ENCODE measurements at regions not wholly inside any gene's neighbourhood (a gene's known extent, or its start where the extent isn't known, plus 50 kb on each side); places are given as distances from the start of the nearest gene placed in this dataset.
A peak's percentile ranks its signal among the peaks of the same experiment; 100 is the strongest.

DNA sequence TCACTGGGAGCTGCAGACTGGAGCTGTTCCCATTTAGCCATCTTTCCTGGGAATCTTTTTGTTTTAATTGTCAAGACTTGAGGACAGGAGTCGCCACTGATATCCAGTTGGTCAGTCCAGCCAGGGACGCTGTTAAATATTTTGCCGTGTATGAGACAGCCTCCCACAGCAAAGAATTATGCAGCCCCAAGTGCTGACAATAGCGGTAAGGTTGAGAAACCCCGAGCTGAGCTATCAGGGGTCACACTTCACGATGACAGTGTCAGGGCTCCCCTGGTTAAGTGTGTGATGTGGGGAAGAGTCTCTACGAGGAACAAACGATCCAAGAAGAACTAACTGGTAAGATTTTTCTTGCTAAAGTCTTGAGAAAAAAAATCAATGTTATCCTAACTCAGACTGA, 372.0 kb upstream of the MPDZ start:
- no peak for DNase-seq (ENCODE audit: low read depth)

DNA sequence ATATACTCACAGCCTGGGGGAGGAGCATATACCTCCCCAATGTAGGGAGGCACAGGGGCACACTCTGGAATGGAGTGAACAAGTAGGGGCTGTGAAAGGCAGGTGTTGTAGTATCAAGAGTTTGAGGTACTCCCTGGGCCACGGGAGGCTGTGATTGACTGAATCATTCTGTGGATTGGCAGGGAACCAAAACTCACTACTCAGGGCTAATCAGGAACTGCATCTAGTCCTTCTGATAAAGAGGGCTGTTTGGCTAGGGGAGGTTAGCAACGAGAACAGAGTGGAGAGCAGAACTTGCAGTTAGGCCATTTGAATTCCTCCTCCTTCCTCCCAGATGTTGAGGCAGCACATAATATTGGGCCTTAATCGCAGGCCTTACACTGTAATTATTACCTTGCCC, 369.2 kb upstream of the MPDZ start:
- peak; percentile 26 for DNase-seq (ENCODE audit: low read depth)

DNA sequence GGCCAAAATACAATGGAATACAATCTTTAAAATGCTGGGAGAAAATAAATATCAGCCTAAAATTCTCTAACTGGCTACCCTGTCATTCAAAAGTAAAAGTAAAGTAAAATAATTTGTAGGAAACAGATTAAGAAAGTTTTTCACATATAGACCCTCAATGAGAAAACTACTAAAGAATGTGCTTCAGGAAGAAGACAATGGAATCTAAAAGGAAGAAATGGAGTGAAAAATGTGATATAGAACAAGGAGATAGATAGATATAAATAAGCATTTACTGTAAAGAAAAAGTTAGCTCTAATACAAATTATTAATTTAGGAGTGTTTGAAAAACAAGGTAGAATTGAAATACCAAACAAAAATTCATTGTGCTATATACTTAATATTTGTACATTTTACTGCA, 368.6 kb upstream of the MPDZ start:
- DNase-seq (ENCODE audit: low read depth) = no peak

DNA sequence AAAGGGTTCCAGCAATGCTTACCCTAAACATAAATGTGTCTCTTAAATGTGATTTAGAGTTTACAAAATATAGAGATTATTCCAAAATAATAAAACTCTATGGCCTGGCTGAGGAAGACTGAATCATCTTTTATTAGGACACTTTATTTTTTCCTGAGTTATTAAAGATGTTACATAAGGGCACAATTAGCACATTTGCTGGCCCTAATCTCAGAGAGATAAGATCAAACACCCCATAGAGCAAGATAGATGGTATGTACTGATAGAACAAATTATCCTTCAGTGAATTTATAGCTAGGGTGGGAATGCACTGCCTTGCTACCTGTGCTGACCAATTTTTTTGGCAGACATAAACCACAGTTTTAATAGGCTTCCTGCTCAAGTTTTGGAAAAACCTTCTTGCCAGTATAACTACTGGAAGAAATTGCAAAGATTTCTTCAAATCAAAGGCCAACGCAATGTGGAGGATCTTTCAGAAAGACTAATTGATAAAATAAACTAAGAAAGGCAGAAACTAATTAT, 367.1 kb upstream of the MPDZ start:
- no peak for DNase-seq (ENCODE audit: low read depth)

DNA sequence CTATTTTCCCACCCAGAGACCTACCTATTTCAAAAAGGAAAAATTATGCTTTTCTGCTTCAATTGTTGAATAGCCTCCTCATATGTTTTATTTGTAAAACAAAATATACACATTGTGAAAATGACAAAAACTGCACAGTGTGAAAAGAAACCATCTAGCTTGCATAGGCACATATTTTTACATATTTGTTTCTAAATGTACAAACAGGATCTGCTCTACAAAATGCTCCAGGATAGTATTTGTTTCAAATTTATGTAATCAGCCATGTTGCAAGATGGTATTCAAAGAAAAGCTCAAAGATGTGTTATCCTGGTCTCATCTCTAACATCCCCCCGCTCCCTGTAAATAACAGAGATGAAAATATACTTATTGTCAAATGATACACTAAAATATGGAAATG, 366.1 kb upstream of the MPDZ start:
- no peak for DNase-seq (ENCODE audit: low read depth)

DNA sequence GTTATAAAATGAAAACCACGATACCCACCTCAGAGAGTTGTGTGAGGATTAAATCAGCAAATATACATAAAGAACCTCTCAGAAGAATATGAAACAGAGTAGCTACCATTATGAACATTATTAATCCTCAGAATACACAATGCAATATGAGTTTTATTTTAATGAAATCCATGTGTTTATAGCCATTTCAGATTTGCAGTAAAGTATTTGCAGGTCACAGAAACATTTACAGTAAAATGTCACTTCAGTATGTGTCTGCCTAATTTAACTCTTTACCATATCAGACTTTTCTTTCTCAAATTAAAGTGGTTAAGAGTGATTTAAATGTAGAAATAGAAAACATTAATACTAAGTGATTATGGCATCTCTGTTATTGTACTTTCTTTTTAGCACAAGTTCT, 365.2 kb upstream of the MPDZ start:
- DNase-seq (ENCODE audit: low read depth) = no peak

DNA sequence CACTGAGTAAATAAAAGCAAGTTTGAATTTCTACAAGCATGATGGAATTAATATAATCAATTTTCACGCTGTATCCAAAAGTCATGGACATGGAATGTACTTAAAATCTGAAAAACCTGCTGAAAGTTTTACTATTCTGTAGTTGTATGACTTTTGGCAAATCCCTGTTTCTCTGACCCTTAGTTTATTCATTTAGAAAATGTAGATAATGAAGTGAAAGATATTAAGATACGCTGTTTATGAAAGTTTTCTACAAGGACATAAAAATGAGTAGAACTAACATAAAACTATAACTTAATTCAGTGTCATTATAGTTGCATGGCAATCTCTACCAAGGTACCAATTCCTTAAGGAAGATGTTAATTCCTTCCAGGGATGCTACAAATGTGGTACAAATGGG, 363.2 kb upstream of the MPDZ start:
- no peak for DNase-seq (ENCODE audit: low read depth)

DNA sequence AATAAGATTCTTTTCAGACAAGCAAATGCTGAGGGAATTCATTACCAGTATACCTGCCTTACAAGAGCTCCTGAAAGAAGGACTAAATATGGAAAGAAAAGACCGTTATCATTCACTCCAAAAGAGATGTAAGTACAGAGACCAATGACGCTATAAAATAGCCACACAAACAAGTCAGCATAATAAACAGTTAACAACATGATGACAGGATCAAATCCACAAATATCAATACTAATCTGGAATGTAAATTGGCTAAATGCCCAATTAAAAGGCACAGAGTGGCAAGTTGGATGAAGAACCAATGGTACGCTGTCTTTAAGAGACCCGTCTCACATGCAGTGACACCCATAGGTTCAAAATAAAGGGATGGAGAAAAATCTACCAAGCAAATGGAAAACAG, 349.6 kb upstream of the MPDZ start:
- DNase-seq (ENCODE audit: low read depth) = no peak

DNA sequence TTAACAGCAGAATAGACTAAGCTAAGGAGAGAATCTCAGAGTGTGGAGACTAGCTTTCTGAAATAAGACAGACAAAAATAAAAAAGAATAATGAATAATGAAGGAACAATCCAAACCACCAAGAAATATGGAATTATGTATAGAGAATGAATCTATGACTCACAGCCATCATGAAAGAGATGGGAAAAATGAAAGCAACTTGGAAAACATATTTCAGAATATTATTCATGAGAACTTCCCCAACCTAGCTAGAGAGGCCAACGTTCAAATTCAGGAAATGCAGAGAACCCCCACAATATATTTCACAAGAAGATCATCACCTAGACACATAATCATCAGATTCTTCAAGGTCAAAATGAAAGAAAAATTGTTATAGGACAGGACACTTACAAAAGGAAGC, 349.0 kb upstream of the MPDZ start:
- no peak for DNase-seq (ENCODE audit: low read depth)

DNA sequence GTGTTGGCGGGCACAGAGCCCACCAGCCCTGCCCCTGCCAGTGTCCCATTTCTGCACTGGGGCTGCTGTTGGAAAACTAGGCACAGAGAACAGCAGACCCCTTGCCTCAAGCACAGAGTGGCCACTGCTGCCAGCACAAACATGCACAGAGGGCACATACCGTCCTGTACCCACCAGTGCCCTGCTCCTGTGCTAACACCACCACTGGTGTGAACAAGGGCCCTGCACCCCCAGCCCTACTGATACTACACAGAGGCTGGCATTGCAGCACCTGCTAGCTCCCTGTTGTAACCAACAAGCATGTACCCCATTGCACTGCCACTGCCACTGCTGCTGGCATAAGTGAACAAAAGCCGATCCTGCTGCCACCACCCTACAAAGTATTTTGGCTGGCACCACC, 348.0 kb upstream of the MPDZ start:
- DNase-seq (ENCODE audit: low read depth) = no peak

DNA sequence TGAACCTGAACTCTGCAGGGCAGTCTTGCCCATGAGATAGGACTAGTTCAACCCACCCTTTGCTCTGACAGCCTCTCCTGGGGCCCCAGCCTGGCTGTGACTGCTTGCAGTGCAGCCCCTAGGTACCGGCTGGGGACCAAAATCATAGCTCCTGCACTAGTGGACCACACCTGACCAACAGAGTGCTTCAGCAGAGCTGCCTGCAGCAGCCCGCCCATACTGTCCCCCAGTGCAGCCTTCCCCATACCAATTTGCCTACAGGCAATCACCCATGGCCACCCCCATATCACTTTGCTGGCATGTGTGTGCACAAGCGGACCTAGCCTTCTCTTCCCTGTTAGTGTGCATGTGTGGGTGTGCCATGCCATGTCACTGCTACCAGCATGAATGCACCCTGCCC, 347.6 kb upstream of the MPDZ start:
- DNase-seq (ENCODE audit: low read depth) = no peak

DNA sequence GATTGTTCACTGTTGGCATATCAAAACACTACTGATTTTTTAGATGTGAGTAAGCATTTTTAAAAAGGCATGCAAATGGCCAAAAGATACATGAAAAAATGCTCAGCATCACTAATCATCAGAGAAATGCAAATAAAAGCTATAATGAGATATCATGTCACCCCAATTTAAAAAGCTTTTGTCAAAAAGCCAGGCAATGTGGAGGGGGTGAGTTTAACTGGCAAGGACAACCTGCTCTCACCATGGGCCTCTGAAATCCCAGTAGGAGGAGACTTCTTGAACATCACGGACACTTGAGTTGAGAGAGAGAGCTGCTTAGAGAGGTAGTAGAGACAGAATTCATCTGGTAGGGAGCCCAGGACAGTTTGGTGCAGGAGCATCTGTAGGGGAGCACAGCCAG, 347.1 kb upstream of the MPDZ start:
- no peak for DNase-seq (ENCODE audit: low read depth)

DNA sequence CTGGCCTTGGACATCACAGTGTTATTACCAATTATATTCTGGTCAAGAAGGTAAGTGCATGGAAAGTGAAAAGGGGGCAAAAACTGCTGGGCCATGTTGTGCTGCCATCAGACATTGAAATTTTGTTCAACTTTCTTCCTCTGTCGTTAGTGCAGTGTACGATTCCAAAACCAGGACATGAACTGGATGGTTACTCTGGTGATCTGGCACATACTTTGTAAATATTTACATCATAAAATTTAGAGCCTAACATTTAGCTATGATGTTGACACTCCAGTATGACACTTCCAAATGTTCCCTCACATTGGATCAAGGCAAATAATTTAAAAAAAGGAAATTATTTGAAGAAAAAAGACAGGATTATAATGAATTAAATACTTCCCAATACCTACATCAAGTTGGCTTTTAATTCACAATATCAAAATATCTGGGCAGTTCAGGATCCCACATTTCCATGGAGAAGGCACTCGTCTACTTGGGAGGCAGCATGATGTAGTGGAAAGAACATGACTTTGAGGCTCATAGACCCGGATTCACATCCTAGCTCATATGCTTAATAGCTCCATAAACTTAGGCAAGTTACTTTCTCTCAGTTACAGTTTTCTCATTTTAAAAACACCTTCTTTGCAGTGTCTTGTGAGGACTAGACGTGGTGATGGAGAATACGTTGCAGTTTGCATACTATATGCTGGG, 342.5 kb upstream of the MPDZ start:
- no peak for DNase-seq (ENCODE audit: low read depth)

DNA sequence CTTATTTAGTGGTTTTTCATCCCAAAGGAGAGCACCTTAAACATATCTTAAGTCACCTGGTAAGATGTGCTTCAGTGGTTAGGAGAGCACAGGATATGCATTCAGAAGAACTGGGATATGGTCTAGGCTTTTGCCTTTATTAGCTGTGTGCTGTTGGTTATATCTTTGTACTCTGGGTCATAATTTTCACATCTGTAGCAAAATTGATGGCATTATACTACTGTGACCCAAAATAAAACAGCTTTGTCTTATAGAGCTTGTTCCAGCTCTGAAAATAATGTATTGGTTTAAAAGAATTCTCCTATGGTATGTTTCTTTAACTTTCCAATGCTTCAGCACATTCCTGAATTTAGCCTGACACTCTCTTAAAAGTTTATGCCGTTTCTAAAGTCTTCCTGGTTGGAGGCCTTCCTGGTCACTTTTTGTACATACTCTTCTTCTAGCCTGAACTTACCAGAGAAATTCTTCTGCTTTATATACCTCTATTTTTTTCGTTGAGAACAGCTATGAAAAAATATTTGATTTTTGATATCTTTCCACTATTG, 337.1 kb upstream of the MPDZ start:
- no peak for DNase-seq (ENCODE audit: low read depth)

DNA sequence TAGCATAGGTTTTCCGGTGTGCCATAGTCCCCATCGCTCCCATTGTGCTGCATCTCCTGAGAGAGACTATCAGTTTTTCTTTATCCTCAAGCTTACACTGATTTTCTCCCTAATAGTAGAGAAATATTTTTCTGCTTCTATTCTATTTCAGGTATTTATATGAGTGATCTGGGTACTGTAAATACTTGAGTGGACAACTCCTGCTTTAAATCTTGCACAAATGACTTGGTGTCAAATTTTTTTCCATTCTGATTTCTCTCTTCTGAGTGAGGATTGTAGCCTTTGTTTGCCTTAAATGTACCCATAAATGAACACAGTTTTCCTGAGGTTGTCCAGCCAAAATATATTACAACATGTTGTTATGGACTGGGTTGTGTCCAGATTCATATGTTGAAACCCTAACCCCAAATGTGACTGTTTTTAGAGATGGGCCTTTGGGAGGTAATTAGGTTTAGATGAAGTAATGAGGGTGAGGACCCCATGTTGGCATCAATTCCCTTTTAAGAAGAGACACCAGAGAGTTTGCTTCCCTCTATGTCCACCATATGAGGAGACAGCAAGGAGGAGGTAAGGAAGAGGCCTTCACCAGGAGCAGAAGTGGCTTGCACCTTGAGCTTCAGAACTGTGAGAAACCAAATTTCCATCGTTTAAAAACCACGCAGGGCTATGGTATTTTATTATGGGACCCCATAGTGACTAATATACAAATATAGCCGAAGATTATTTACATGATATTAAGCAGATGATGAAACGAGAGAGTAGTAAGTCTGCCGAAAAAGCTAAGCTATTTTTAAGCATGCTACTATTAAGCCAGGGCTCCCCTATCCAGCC, 336.4 kb upstream of the MPDZ start:
- no peak for DNase-seq (ENCODE audit: low read depth)

DNA sequence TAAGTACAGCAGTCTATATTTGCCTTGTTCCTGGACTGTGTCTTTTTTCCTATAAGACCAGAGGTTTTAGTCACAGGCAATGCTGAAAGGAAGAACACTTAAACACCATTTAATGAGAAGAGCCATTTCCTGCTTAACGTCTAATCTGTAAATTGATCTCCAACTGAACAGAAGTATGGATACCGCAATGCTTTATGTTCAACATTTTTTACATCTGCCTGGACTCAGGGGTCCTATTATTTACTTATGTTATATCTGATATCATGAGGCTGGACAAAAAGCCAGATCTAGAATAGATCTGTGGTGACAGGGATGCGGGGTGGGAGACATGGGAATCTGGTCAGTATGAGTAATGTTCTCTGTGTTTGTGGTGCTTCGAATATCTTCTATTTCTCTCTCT, 334.6 kb upstream of the MPDZ start:
- no peak for DNase-seq (ENCODE audit: low read depth)

DNA sequence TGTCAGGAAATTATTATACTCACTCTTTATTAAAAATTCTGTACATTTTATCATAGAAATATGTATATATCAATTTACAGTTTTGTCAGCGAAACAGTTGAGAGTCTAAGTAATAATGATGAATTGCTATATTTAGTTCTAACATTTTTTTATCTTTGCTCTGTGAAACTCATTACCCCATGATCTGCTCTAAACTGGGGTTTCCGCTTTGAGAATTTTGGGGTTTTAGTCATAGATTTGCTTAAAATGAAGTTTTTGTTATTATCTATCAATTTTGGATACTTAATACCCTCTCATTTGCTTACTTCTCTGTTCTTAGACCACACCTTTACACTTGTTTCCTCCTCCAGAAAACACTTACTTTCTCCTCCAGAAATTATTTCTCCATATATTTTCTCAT, 333.8 kb upstream of the MPDZ start:
- no peak for DNase-seq (ENCODE audit: low read depth)

DNA sequence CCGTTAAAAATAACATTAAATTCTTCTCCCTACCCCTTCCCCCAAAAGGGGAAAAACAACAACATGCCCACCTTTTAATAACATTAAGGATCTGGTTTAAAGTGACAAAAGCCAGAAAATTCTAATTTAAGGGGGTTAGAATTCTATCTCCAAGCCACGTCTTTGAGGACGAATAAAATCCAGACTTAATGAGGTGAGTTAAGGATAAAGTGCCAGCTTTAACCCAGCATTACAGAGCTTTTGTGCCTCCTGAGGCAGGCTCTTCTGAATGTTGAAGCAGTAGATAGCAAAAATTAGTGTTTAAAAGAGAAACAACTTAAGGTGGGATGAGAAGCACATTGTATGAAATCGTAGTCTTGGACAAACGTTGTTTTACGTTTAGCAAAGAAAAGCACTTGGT, 329.0 kb upstream of the MPDZ start:
- DNase-seq (ENCODE audit: low read depth) = no peak

DNA sequence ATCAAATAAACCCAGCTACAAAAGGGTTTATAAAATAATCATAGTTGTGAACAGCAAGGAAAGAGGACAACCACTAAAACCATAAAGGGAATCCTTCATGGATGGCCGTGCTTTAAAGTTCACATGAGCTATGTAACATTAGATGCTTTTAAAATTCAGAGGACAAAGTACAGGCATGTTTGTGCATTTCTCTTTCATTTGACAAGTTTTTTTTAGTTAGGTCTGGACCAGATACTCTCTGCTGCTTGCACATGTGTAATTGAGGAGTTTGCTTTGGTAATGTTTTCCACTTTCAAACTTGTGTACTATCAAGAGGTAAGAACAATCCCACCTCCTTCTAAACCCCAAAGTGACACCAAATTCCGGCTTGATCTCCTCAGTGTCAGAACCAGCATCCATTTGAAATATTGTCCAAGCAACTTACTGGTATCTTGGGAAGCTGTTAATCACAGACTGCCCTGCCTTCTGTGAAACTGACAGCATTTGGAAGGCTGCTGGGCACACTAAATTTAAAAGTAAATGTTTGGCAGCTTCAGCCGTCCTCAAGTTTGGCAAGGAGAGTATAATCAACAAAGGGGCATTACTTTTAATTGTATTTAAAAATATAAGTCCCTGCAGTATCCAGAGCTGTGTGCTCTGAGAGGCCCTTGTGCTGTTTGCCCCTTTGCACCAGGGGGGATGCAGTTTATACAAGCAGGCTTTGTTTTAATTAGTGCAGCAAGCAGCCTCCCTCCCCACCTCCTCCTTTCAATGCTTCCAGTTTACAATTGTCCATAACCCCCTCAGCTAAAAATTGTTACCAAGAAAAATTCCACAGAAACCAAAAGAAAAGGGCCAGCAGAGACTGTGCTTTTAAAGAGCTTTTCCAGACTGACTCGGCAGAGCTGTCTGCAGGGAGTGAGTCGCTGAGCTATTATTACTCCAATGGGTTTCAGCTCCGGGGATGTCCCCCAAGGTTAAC, 328.3 kb upstream of the MPDZ start:
- DNase-seq (ENCODE audit: low read depth) = no peak

DNA sequence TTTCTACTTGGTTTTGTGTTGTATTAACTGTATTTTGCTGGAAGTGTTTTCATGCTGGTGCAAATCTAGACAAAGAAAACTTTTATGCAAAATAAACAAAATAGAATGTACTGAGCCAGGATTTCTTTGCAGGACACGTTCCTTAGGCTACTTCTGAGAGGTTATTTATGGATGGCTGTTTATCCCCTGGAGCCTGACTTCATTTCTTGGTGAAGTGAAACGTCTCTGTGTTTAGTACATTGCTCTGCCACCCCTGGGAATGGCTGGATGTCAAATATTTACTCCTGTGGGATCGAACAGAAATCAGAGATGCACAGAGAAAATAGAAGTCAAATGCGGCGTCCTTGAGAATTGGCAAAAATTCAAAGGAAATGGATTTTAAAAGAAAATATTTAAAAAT, 327.1 kb upstream of the MPDZ start:
- DNase-seq (ENCODE audit: low read depth) = no peak

DNA sequence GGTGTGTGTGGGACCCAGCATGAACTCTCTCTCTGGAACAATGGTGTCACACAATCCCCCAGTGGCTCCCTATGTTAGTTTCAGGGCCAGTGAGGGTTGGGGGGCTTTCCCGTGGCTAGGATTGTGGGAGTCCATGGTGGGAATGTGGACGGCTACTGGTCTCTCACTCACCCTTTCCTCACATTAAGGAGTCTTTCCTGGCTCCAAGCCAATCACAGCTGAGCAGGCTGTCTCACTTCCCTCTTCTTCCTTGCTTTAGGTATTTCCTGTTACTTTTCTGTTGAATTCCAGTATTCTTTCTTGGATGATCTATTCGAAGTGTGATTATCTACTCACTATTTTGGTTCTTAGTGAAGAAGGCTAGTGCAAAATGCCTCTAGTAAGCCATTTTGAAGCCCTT, 324.4 kb upstream of the MPDZ start:
- DNase-seq (ENCODE audit: low read depth) = no peak

DNA sequence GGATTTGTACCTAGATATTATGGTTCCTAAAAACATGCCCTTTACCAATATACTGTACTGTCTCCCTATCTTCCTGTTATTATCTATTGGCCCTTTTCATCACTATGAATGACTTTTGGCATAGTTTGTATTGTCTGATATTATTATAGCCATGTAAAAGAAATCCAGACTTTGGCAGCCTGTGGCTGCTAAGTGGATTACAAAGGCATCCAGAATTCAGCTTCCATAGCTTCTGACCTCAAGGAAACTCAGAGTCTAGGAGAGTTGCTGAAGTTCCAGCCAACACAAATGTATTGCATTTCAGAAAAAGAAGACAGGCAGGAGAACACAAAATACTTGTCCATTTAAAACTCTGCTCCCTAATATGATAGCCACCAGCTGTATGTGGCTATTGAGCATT, 319.2 kb upstream of the MPDZ start:
- DNase-seq (ENCODE audit: low read depth) = no peak

All from RPMI7951 (cell line).